ENCODE measurements at regions not wholly inside any gene's neighbourhood (a gene's known extent, or its start where the extent isn't known, plus 50 kb on each side); places are given as distances from the start of the nearest gene placed in this dataset.

DNA sequence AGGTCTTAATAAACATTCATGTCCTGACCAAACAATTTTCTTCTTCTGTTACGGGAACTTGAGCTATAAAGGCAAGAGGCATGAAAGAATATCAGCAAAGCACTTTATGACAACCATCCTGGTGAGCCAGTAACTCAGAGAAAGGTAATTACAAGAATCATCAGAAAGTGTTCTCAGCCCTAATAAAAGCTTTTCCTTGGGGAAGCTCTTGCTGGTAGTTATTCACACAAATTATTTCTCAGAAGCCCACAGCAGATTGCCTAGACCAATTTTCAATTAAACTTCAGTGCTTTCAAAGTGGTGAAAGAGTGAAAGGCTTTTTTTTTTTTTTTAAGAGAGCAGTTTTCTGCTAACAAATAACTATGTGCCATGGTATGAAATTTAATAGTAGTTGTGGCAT is 60.9 kb upstream of the PEX5L start:
- TF ChIP-seq EZH2 (IDR thresholded peaks at IDR 0.05; ENCODE audit: borderline replicate concordance, insufficient read depth, low read depth, low read length, poor library complexity, severe bottlenecking), result no peak
- TF ChIP-seq, protein P1, sequence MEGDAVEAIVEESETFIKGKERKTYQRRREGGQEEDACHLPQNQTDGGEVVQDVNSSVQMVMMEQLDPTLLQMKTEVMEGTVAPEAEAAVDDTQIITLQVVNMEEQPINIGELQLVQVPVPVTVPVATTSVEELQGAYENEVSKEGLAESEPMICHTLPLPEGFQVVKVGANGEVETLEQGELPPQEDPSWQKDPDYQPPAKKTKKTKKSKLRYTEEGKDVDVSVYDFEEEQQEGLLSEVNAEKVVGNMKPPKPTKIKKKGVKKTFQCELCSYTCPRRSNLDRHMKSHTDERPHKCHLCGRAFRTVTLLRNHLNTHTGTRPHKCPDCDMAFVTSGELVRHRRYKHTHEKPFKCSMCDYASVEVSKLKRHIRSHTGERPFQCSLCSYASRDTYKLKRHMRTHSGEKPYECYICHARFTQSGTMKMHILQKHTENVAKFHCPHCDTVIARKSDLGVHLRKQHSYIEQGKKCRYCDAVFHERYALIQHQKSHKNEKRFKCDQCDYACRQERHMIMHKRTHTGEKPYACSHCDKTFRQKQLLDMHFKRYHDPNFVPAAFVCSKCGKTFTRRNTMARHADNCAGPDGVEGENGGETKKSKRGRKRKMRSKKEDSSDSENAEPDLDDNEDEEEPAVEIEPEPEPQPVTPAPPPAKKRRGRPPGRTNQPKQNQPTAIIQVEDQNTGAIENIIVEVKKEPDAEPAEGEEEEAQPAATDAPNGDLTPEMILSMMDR (IDR thresholded peaks at IDR 0.05), result no peak
